22Rv1 (cell line): ENCODE measurements at regions not wholly inside any gene's neighbourhood (a gene's known extent, or its start where the extent isn't known, plus 50 kb on each side); places are given as distances from the start of the nearest gene placed in this dataset.

Source experiments
- CTCF ChIP-seq: fragments of 450-650 bp; IDR thresholded peaks from 2 replicates; pipeline ENCODE4 v1.5.1; 2017; ENCODE audit warnings: mild to moderate bottlenecking
- ZFX ChIP-seq: fragments of 450-650 bp; IDR thresholded peaks from 2 replicates; pipeline ENCODE4 v1.6.1; 2017; ENCODE audit warnings: antibody characterized with exemption, borderline replicate concordance

GRCh38 chr3:21260507-21260906, 490.5 kb downstream of the ZNF385D start:
- TF ChIP-seq CTCF (no peak), ZFX (no peak)
